Calu3 (cell line): ENCODE measurements at regions not wholly inside any gene's neighbourhood (a gene's known extent, or its start where the extent isn't known, plus 50 kb on each side); places are given as distances from the start of the nearest gene placed in this dataset.

Experiments used
- BruUV-seq: library from RNA; stranded (reverse); fragments of 400-500 nt; replicated peaks from 2 replicates; lab custom pipeline; 2021; lab: Mats Ljungman, UMichigan
- CTCF ChIA-PET: fragments of 300-600 bp; sonication (Branson Sonifier 250); formaldehyde crosslinking; loops from one replicate; lab custom pipeline; 2022; ENCODE audit warnings: antibody characterized with exemption; lab: Charles Lee
- DNase-seq: peaks from one replicate; pipeline ENCODE4 v3.0.0; 2022
- H3K27ac Mint-ChIP-seq: one replicate; pipeline ENCODE4 v1.8.0; 2022; ENCODE audit warnings: mixed read lengths; ENCODE audit not compliant: unreplicated experiment
- H3K27me3 Mint-ChIP-seq: one replicate; pipeline ENCODE4 v1.8.0; 2022; ENCODE audit warnings: mixed read lengths; ENCODE audit not compliant: unreplicated experiment
- H3K36me3 Mint-ChIP-seq: one replicate; pipeline ENCODE4 v1.8.0; 2022; ENCODE audit warnings: mild to moderate bottlenecking, moderate library complexity, mixed read lengths; ENCODE audit not compliant: insufficient read depth, unreplicated experiment
- H3K4me1 Mint-ChIP-seq: one replicate; pipeline ENCODE4 v1.8.0; 2022; ENCODE audit warnings: mild to moderate bottlenecking, low read depth, mixed read lengths; ENCODE audit not compliant: unreplicated experiment
- H3K4me3 Mint-ChIP-seq: one replicate; pipeline ENCODE4 v1.8.0; 2022; ENCODE audit warnings: mild to moderate bottlenecking, low read depth, moderate library complexity, mixed read lengths; ENCODE audit not compliant: unreplicated experiment
- H3K9me3 Mint-ChIP-seq: one replicate; pipeline ENCODE4 v1.8.0; 2022; ENCODE audit warnings: low read depth, mixed read lengths; ENCODE audit not compliant: unreplicated experiment
- intact Hi-C: fragments of 100-400 bp; cut with micrococcal nuclease; formaldehyde crosslinking; loops from one replicate; pipeline ENCODE4 v1.10.0; 2022; ENCODE audit not compliant: unreplicated experiment
- TF ChIP-seq, protein P1 (sequence below): fragments of 200-600 bp; IDR thresholded peaks from one replicate; pipeline ENCODE4 v1.8.0; 2022; ENCODE audit warnings: antibody characterized with exemption; ENCODE audit not compliant: unreplicated experiment

DNA sequence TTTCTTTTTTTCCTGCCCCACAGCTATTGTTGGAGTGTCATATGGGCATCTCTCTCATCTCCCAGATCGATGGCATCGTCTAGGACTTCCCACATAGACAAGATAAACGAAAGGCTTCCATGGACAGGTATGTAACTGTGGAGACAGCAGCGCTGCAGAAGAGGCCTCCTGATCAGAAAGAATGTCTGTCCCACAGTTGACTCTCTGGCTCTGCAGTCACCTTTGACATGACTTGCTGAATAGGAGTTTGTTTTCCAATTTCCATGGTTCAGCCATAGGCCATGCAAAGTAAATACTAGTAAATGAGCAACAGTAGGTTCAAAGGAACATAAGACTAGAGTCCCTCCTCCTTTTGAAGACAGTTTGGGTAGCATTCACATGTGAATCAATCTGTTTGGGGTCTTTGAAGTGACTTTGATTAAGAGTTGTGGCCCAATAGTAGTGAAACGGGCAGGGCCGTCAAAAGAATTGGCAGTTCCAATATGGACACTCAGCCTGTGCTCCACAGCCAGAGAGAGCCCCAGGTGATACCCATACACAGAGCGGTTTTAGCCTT is 134.7 kb upstream of the IFNGR1 start:
- H3K36me3 Mint-ChIP-seq = no peaks in the 10 kb centered on the region
- H3K27me3 Mint-ChIP-seq = no peaks in the 10 kb centered on the region
- no TSS peak for BruUV-seq
- no peak overlapping the region for H3K4me3 Mint-ChIP-seq
- no peaks in the 10 kb centered on the region for H3K9me3 Mint-ChIP-seq
- no peak overlapping the region for H3K27ac Mint-ChIP-seq
- CTCF ChIA-PET = no interaction called here
- TF ChIP-seq, protein P1, sequence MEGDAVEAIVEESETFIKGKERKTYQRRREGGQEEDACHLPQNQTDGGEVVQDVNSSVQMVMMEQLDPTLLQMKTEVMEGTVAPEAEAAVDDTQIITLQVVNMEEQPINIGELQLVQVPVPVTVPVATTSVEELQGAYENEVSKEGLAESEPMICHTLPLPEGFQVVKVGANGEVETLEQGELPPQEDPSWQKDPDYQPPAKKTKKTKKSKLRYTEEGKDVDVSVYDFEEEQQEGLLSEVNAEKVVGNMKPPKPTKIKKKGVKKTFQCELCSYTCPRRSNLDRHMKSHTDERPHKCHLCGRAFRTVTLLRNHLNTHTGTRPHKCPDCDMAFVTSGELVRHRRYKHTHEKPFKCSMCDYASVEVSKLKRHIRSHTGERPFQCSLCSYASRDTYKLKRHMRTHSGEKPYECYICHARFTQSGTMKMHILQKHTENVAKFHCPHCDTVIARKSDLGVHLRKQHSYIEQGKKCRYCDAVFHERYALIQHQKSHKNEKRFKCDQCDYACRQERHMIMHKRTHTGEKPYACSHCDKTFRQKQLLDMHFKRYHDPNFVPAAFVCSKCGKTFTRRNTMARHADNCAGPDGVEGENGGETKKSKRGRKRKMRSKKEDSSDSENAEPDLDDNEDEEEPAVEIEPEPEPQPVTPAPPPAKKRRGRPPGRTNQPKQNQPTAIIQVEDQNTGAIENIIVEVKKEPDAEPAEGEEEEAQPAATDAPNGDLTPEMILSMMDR = no peak
- no peaks in the 10 kb centered on the region for H3K4me1 Mint-ChIP-seq
- intact Hi-C loops = no loop called here
- no peak for DNase-seq

DNA sequence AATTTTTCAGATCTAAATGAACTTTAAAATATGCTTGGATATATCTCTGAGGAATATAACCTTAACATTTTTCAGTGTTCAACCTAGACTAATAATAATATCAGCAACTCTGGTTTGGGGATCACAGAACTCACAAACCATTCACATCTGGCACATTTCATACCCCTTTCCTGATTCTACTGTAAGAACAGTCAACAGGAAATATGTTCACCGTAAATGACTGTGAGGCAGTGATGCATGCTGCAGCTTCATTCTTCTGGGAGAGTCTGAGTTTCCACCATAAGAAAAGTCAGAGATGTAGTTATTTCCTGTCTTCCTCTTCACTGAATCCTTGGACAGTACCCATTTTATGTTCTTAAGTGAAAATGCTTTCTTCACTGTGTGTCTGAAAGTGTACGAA is 134.2 kb upstream of the IFNGR1 start:
- Mint-ChIP-seq H3K27me3 (no peaks in the 10 kb centered on the region), H3K36me3 (no peaks in the 10 kb centered on the region), H3K9me3 (no peaks in the 10 kb centered on the region), H3K27ac (no peak overlapping the region), H3K4me3 (no peak overlapping the region), H3K4me1 (no peaks in the 10 kb centered on the region)
- no TSS peak for BruUV-seq
- no peak for DNase-seq
- intact Hi-C loops = no loop called here
- CTCF ChIA-PET = no interaction called here
- TF ChIP-seq, protein P1 = no peak

DNA sequence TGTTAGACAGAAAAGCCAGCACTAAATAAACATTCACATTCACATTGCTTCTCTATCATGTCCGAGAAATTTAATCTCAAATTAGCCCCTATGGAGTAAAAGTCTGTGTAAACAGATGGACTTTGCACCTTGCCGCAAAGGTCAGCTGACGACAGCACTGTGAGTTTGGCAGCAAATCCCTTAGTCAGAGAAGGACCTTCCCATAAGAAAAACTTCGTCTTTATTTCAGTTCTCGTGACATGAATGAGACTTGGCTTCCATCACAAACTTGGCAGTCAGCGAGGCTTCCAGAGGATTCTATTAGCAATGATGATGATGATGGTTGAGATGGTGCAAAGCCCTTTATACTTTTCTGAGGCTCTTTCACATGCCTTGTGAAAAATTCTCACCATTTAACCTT is 133.7 kb upstream of the IFNGR1 start:
- Mint-ChIP-seq H3K4me1 (no peaks in the 10 kb centered on the region), H3K36me3 (no peaks in the 10 kb centered on the region), H3K4me3 (no peak overlapping the region), H3K9me3 (no peaks in the 10 kb centered on the region), H3K27ac (no peak overlapping the region), H3K27me3 (no peaks in the 10 kb centered on the region)
- TF ChIP-seq, protein P1 = no peak
- no TSS peak for BruUV-seq
- intact Hi-C loops = no loop called here
- CTCF ChIA-PET = no interaction called here
- no peak for DNase-seq

DNA sequence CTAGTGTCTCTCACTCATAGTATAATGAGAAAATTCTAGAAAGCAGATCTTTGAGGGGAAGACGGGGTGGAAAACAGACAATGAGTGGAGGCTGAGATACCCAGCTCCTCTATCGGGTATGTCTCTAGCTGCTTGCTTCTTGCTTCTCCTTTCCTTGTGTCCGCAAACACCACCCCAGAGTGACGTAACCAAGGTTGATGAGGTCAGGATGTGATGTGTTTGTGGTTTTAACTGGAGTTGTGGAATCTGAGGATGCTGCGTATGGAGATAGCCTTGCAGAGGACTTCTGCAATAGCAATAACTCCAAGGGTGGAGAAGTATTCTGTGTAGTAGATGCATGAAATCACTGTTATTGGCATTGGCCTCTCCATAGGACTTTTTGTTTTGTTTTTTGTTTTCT is 132.7 kb upstream of the IFNGR1 start:
- CTCF ChIA-PET = no interaction called here
- Mint-ChIP-seq H3K27ac (no peak overlapping the region), H3K36me3 (no peaks in the 10 kb centered on the region), H3K4me1 (no peaks in the 10 kb centered on the region), H3K27me3 (no peaks in the 10 kb centered on the region), H3K9me3 (no peaks in the 10 kb centered on the region), H3K4me3 (no peak overlapping the region)
- TF ChIP-seq, protein P1 = no peak
- BruUV-seq = no TSS peak
- DNase-seq = no peak
- intact Hi-C loops = no loop called here
